ENCODE measurements at regions not wholly inside any gene's neighbourhood (a gene's known extent, or its start where the extent isn't known, plus 50 kb on each side); places are given as distances from the start of the nearest gene placed in this dataset.

DNA sequence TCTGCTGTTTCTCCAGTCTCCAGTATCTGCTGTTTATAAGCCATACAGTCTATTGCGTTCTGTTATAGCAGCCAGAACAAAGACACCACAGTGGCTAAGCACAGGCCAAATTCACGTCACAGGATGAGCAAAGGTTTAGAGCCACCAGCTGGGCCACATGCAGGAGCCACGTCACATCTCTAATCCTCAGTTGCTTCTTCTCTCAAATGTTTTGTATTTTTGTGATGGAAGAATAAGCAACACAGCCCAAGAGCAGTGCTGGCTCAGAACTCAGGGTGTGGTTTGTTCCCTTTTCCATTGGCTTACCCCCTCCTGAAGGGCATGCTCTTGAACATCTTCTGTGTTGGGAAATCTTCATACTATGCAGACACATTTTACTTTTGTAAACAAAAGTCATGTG lies 309.4 kb upstream of the CDH5 start:
- Mint-ChIP-seq H3K4me1 (no peaks in the 10 kb centered on the region), H3K9me3 (no peaks in the 10 kb centered on the region), H3K4me3 (no peak overlapping the region), H3K27me3 (ENCODE audit: insufficient read depth) (peaks cover 2% of the 10 kb centered on the region), H3K36me3 (ENCODE audit: low read depth) (no peaks in the 10 kb centered on the region), H3K27ac (no peak overlapping the region)
- no peak overlapping the region for H3K9ac ChIP-seq (ENCODE audit: extremely low read depth, low read length, poor library complexity, severe bottlenecking)
- no peak overlapping the region for H3K27ac ChIP-seq (ENCODE audit: low read depth, low read length)
- H3K9me3 ChIP-seq (ENCODE audit: control insufficient read depth, low read length) = no peaks in the 10 kb centered on the region
- H3K4me3 ChIP-seq (ENCODE audit: low read length) = no peak overlapping the region
- no peaks in the 10 kb centered on the region for H3K27me3 ChIP-seq (ENCODE audit: control insufficient read depth, insufficient read depth, low read length, poor library complexity, severe bottlenecking)
- 80 to 100% methylated on average over 1 to 3 of the region's 3 CpGs for WGBS, 2 experiments (ENCODE audit: insufficient coverage in 1 of 2, insufficient read length in 1 of 2)
- TF ChIP-seq, protein P1, sequence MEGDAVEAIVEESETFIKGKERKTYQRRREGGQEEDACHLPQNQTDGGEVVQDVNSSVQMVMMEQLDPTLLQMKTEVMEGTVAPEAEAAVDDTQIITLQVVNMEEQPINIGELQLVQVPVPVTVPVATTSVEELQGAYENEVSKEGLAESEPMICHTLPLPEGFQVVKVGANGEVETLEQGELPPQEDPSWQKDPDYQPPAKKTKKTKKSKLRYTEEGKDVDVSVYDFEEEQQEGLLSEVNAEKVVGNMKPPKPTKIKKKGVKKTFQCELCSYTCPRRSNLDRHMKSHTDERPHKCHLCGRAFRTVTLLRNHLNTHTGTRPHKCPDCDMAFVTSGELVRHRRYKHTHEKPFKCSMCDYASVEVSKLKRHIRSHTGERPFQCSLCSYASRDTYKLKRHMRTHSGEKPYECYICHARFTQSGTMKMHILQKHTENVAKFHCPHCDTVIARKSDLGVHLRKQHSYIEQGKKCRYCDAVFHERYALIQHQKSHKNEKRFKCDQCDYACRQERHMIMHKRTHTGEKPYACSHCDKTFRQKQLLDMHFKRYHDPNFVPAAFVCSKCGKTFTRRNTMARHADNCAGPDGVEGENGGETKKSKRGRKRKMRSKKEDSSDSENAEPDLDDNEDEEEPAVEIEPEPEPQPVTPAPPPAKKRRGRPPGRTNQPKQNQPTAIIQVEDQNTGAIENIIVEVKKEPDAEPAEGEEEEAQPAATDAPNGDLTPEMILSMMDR (conservative IDR thresholded peaks at IDR 0.05) = no peak
- H3K36me3 ChIP-seq (ENCODE audit: control insufficient read depth, insufficient read depth, low read length) = no peaks in the 10 kb centered on the region
- no peak for DNase-seq
- no peaks in the 10 kb centered on the region for H3K4me1 ChIP-seq (ENCODE audit: control insufficient read depth, insufficient read depth, low read length)

DNA sequence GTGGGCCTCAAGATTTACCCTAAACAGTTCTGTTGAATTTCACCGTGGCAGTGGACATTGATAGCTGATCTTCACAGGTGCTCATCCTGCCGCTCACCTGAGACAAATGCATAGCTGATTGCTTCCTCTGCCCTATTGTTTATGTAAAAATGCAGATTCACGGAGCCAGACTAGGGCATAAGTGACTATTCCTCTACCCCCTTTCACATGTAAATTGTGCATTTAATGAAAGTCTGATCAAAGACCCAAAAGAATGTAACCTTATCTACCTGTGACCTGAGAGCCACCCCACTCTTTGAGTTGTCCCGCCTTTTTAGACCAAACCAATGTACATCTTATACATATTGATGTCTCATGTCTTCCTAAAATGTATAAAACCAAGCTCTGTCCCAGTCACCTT lies 312.4 kb upstream of the CDH5 start:
- H3K36me3 ChIP-seq (ENCODE audit: control insufficient read depth, insufficient read depth, low read length) = no peaks in the 10 kb centered on the region
- no peak overlapping the region for H3K27ac ChIP-seq (ENCODE audit: low read depth, low read length)
- no peak overlapping the region for H3K4me3 Mint-ChIP-seq
- H3K4me1 Mint-ChIP-seq = no peaks in the 10 kb centered on the region
- no peak overlapping the region for H3K9ac ChIP-seq (ENCODE audit: extremely low read depth, low read length, poor library complexity, severe bottlenecking)
- no peak overlapping the region for H3K27ac Mint-ChIP-seq
- H3K9me3 Mint-ChIP-seq = no peaks in the 10 kb centered on the region
- no peaks in the 10 kb centered on the region for H3K36me3 Mint-ChIP-seq (ENCODE audit: low read depth)
- WGBS, 2 experiments (ENCODE audit: insufficient coverage in 1 of 2, insufficient read length in 1 of 2) = 61 to 81% methylated on average over 4 of the region's 4 CpGs
- H3K9me3 ChIP-seq (ENCODE audit: control insufficient read depth, low read length) = no peaks in the 10 kb centered on the region
- no peaks in the 10 kb centered on the region for H3K27me3 Mint-ChIP-seq (ENCODE audit: insufficient read depth)
- DNase-seq = no peak
- no peaks in the 10 kb centered on the region for H3K4me1 ChIP-seq (ENCODE audit: control insufficient read depth, insufficient read depth, low read length)
- H3K27me3 ChIP-seq (ENCODE audit: control insufficient read depth, insufficient read depth, low read length, poor library complexity, severe bottlenecking) = no peaks in the 10 kb centered on the region
- H3K4me3 ChIP-seq (ENCODE audit: low read length) = no peak overlapping the region
- TF ChIP-seq, protein P1 (conservative IDR thresholded peaks at IDR 0.05) = no peak

DNA sequence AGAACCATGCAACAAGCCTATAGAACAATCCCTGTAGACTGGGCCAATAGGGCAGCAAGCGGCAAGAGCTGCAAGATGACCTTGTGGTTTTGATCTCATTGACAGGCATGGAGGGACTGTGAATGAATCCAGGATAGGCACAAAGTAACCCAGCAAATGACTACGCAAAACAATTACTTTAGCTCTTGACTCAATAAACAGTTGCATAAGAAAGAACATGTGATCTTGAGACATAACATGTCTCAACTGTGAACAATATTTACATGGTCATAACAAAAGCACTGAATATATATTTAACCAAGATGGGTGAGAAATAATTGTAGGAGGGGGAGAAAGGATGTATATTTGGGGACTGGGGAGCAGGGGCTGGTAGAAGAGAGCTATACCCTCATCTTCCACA lies 313.7 kb upstream of the CDH5 start:
- Mint-ChIP-seq H3K9me3 (no peaks in the 10 kb centered on the region), H3K27ac (no peak overlapping the region), H3K4me3 (no peak overlapping the region), H3K27me3 (ENCODE audit: insufficient read depth) (no peaks in the 10 kb centered on the region), H3K36me3 (ENCODE audit: low read depth) (no peaks in the 10 kb centered on the region), H3K4me1 (no peaks in the 10 kb centered on the region)
- no peaks in the 10 kb centered on the region for H3K9me3 ChIP-seq (ENCODE audit: control insufficient read depth, low read length)
- no peak for DNase-seq
- TF ChIP-seq, protein P1 (conservative IDR thresholded peaks at IDR 0.05) = no peak
- H3K4me1 ChIP-seq (ENCODE audit: control insufficient read depth, insufficient read depth, low read length) = no peaks in the 10 kb centered on the region
- no peaks in the 10 kb centered on the region for H3K27me3 ChIP-seq (ENCODE audit: control insufficient read depth, insufficient read depth, low read length, poor library complexity, severe bottlenecking)
- H3K4me3 ChIP-seq (ENCODE audit: low read length) = no peak overlapping the region
- WGBS, 2 experiments (ENCODE audit: insufficient coverage in 1 of 2, insufficient read length in 1 of 2) = 92 to 100% methylated on average over 2 of the region's 2 CpGs
- no peak overlapping the region for H3K27ac ChIP-seq (ENCODE audit: low read depth, low read length)
- H3K36me3 ChIP-seq (ENCODE audit: control insufficient read depth, insufficient read depth, low read length) = no peaks in the 10 kb centered on the region
- H3K9ac ChIP-seq (ENCODE audit: extremely low read depth, low read length, poor library complexity, severe bottlenecking) = no peak overlapping the region

Measured in endodermal cell (in vitro differentiated cells).